Non-pigmented ciliary epithelial cell (primary cell): ENCODE measurements at regions not wholly inside any gene's neighbourhood (a gene's known extent, or its start where the extent isn't known, plus 50 kb on each side); places are given as distances from the start of the nearest gene placed in this dataset.
"Not testable (repeated sequence)": the region's sequence is repeated elsewhere in the genome, so short reads cannot be mapped to it uniquely, and the experiment has no call there.

Experiments
- DNase-seq: peaks from one replicate; pipeline ENCODE4 v3.0.0-alpha.2; 2010; ENCODE audit warnings: low read depth

DNA sequence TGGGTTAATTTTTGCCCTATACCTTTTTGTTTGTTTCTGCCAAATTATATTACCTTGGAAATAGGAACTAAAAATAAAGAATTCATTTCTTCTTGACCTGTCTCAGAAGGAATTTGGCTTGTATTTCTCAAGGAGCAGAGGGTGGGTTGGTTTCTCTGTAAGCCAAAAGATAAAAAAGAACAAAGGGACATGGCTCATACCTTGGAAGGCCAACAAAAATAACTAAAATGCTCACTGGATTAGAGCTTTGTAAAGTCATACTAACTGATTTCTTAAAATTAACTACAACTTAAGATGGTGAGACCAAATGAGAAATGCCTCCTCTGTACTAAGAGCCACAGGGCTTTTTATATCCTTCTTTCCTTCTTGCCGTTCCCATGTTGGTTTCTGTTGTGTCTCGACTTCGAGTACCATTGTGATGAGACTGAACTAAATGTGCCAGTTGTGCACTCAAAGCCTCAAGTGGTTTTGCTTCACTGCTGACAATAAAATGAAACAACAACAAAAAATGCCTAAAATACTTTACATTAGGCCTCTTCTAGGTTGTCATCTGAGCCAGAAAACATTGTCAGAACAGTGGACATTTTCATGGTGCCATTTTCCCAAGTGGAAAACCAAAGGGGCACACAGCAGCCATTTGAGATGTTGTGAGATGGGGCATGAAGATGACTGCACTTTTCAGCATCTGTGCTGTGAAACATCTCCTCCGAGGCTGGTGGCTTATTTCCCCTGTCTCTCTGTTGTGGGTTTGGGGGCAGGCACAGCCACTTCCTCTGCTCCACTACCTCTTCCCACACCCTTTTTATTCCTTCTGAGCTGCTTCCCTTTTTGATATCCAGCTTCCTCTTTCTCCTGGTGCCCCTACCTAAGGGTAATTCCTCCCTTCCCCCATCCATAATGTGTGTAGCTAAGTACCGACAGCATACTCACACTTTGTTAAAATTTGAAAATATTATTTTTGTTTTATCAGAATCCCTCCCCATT lies 51.8 kb upstream of the AGR3 start:
- no peak for DNase-seq

DNA sequence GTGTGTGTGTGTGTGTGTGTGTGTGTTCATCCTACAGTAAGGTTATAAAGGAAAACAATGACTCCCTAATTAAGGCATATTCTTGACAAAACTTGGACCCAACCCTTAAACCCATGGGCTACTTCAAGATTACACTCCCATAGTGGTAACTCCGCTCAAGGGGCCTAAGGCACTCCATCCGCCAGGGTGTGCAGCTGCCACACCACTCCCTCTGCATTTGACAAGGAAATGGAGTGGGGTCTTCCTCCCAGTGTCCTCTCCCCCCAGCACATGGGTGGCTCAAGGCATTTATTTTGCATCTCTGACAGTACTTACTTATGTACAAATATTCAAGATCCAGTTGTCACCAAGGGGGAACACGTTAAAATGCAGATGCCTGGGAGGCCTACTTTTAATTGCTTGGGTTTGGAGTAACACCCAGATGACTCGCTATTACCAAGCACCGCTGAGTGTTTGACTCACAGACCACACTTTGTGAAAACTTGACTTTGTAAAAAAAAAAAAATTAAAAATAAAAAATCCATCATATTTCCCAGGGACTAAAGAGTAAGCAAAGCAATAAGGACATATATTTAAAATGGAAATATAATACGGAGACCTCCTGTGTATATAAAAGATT lies 53.0 kb upstream of the AGR3 start:
- no peak for DNase-seq

GRCh38 chr7:16935341-16935735 lies 53.6 kb upstream of the AGR3 start:
- DNase-seq: no peak

DNA sequence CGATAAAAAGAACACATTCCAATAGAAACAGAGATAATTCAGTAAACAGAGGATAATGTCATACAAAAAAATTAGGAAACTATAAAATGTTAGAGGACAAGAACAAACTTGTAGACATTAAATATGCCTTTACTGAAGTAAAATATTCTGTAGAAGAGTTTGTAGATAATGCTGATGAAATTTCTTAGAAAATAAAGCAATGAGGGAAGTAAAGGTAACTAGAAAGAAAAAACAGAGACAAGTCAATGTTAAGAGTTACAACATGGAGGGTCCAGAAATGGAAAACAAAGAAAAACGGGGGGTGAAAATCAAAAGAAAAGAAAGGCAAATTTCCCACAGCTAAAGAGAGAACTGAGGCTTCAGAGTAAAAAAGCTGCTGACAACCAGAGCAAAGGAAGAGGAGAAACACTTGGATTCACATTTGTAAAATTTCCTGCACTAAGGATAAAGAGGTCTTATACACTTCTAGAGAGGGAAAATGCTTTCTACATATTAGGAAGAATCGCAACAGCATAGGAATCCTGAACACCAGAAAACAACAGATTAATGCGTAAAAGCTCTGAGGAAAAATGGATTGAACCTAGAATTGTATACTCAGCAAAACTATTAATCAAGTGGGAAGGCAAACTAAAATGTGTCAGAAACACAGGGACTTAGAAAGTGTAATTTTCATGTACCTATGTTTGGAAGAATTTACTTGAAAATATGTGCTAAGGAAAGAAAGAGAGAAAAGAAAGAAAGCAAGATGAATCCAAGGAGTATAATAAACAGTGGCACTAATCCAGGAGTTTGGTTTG lies 55.0 kb upstream of the AGR3 start:
- DNase-seq: no peak

DNA sequence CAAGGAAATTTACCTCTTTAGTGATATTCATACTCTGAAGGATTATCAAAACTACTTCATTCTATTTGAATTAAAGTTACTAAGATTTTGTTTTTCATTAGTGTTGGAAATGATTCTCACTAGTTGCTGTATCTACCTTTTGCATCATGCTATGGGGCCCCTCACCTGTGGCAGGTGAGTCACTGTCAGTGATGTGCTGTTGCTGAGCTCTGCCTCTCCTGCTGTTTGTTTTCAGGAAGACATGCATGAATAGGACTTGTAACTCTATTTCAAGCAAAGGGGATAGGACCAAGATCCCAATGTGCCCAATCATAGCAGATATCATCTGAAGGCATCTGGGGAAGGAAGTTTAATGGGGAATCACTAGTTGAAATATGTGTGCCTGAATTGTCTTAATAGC lies 57.4 kb upstream of the AGR3 start:
- no peak for DNase-seq

GRCh38 chr7:16940776-16941175 lies 59.0 kb upstream of the AGR3 start:
- no peak for DNase-seq

DNA sequence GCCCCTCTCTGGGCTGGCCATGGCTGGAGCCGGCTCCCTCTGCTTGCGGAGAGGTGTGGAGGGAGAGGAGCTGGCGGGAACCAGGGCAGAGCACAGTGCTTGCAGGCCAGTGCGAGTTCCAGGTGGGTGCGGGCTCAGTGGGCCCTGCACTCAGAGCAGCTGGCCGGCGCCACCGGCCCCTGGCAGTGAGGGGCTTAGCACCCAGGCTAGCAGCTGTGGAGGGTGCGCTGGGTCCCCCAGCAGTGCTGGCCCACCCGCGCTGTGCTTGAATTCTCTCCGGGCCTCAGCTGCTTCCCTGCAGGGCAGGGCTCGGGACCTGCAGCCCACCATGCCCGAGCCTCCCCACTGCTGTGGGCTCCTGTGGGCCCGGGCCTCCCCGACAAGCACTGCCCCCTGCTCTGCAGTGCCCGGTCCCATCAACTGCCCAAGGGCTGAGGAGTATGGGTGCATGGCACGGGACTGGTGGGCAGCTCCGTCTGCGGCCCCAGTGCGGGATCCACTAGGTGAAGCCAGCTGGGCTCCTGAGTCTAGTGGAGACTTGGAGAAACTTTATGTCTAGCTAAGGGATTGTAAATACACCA lies 61.2 kb upstream of the AGR3 start:
- no peak for DNase-seq

DNA sequence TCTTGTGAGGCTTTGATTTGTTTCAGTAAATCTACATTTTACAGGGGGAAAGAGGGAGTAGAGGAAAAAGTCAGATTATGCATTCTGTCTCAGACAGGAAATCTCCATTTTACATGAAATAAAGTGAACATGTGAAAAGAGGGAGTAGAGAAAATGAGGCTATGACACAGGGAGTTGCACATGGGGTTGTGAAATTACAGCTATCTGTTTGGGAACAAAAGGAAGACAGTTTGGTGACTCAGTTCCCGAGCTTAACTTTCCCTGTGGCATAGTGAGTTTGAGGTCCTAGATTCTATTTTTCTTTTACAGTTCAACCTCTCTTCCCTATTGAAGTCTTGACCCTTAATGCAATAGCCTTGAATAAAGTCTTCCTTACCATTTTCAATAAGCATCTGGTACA lies 63.2 kb upstream of the AGR3 start:
- DNase-seq: no peak

DNA sequence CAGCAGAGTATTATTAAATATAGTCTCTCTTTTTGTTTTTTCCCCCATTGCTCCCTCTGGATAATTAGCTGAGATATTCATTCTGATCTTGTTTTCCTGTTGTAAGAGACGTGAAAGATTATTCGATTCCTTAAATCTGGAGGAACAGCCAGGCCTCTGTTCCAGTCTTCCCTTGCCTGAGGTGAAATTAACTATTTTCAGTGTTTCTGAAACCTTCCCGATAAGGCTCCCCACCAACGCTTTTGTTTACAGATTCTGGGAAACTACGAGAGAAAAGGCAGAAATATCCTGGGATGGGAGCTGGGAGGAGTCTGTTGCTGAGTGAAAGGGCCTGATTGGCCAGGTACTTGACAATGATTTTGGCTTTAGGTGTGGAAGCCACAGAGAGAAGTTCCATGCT lies 63.6 kb upstream of the AGR3 start:
- no peak for DNase-seq

GRCh38 chr7:16948110-16948509 lies 66.3 kb upstream of the AGR3 start:
- DNase-seq: not testable (repeated sequence)

- DNase-seq: no peak
These were observed 69.8 kb upstream of the AGR3 start for GRCh38 chr7:16951483-16952080.

GRCh38 chr7:16954321-16954720 lies 72.5 kb upstream of the AGR3 start:
- no peak for DNase-seq

- no peak for DNase-seq
These were observed 76.9 kb upstream of the AGR3 start for GRCh38 chr7:16958724-16959123.

- no peak for DNase-seq
These were observed 78.7 kb upstream of the AGR3 start for GRCh38 chr7:16960337-16960965.

DNA sequence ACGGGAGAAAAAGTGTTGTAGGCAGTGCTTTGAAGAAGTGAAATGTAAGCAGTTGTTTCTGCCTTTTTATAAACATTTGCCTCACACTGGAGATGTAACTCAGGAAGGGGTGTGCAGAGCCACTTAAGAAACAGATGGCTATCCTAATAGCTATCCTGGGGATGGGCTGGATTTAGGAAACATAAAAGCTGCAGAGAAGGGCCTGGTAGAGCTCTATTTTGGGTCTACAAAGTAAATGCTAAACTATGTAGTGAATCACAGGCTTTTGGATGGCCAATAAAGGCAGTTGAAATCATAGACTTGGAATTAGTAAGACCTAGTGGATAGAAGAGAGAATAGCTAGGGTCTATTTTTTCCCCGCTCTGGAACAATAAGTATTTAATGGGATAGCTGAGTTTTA lies 79.9 kb upstream of the AGR3 start:
- DNase-seq: no peak

DNA sequence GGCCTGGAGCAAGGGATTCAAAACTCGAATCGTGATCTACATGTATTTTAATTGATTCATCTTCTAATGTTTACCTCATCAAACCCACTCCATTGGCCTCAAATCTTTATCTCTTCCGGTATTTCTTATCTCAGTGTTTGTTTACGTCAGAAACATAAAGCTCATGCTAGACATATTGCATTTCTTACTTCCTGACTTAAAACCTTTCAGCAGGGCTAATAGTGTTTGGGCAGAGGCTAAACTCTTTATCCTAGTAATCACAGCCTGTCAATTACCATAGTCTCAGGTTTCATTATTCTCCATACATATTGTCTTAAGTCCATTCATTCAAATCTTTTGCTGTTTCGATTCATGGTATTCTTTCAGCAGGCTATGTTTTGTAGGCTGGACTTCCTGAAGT lies 81.3 kb upstream of the AGR3 start:
- no peak for DNase-seq

GRCh38 chr7:16965697-16966096 lies 83.9 kb upstream of the AGR3 start:
- DNase-seq: not testable (repeated sequence)

- DNase-seq: no peak
These were observed 85.6 kb upstream of the AGR3 start for GRCh38 chr7:16967300-16967811.

- DNase-seq: no peak
These were observed 89.1 kb upstream of the AGR3 start for GRCh38 chr7:16970732-16971482.

- no peak for DNase-seq
These were observed 93.9 kb upstream of the AGR3 start for GRCh38 chr7:16975712-16976111.
